Stomach smooth muscle (tissue), 2 donors: ENCODE measurements at regions not wholly inside any gene's neighbourhood (a gene's known extent, or its start where the extent isn't known, plus 50 kb on each side); places are given as distances from the start of the nearest gene placed in this dataset.
"Not testable (repeated sequence)": the region's sequence is repeated elsewhere in the genome, so short reads cannot be mapped to it uniquely, and the experiment has no call there.

ENCODE experiments used
- H3K27ac ChIP-seq: one replicate; pipeline ENCODE4 v1.7.0; 2013; ENCODE audit warnings: mild to moderate bottlenecking, low read length, inconsistent platforms
- H3K27me3 ChIP-seq, 2 donors: one replicate each; pipeline ENCODE4 v1.7.0; 2013; ENCODE audit warnings: low read length in 2 of 2; ENCODE audit not compliant: insufficient read depth in 2 of 2, control insufficient read depth in 1 of 2
- H3K36me3 ChIP-seq, 2 donors: one replicate each; pipeline ENCODE4 v1.7.0; 2013; ENCODE audit warnings: low read length in 2 of 2; ENCODE audit not compliant: control insufficient read depth in 2 of 2, insufficient read depth in 2 of 2
- H3K4me1 ChIP-seq: one replicate; pipeline ENCODE4 v1.7.0; 2013; ENCODE audit warnings: low read length; ENCODE audit not compliant: control insufficient read depth, insufficient read depth
- H3K4me3 ChIP-seq, 2 donors: one replicate each; pipeline ENCODE4 v1.7.0; 2013; ENCODE audit warnings: low read length in 2 of 2
- H3K9ac ChIP-seq, 2 donors: one replicate each; pipeline ENCODE4 v1.7.0; 2013; ENCODE audit warnings: low read length in 2 of 2, mild to moderate bottlenecking in 1 of 2
- H3K9me3 ChIP-seq, 2 donors: one replicate each; pipeline ENCODE4 v1.7.0; 2013; ENCODE audit warnings: low read length in 2 of 2; ENCODE audit not compliant: control insufficient read depth in 2 of 2
- donor health status: healthy.
- donor health status: Pancreatic carcinoma.

- H3K9me3 ChIP-seq: no peaks in the 10 kb centered on the region
- H3K9ac ChIP-seq: no peak overlapping the region
- no peaks in the 10 kb centered on the region for H3K36me3 ChIP-seq
These were observed 107.6 kb upstream of the RGPD4 start for GRCh38 chr2:107719141-107719540.

GRCh38 chr2:107719836-107720235 is 106.9 kb upstream of the RGPD4 start:
- Histone ChIP-seq H3K4me1 (no peaks in the 10 kb centered on the region), H3K27ac (no peak overlapping the region), H3K9me3 (no peaks in the 10 kb centered on the region), H3K9ac (no peak overlapping the region), H3K36me3 (no peaks in the 10 kb centered on the region), H3K4me3 (no peak overlapping the region), H3K27me3 (no peaks in the 10 kb centered on the region)

More at GRCh38 chr2:107719141-107719540, 107.6 kb upstream of the RGPD4 start:
- no peaks in the 10 kb centered on the region for H3K4me1 ChIP-seq
- no peaks in the 10 kb centered on the region for H3K27me3 ChIP-seq
- H3K4me3 ChIP-seq: no peak overlapping the region
- H3K27ac ChIP-seq: no peak overlapping the region

GRCh38 chr2:107721178-107721577 is 105.5 kb upstream of the RGPD4 start:
- no peak overlapping the region for H3K9ac ChIP-seq
- H3K9me3 ChIP-seq: no peaks in the 10 kb centered on the region
- H3K27ac ChIP-seq: no peak overlapping the region
- H3K27me3 ChIP-seq: no peaks in the 10 kb centered on the region
- H3K36me3 ChIP-seq: no peaks in the 10 kb centered on the region
- H3K4me1 ChIP-seq: no peaks in the 10 kb centered on the region
- no peak overlapping the region for H3K4me3 ChIP-seq

GRCh38 chr2:107721586-107721985 is 105.1 kb upstream of the RGPD4 start:
- no peak overlapping the region for H3K4me3 ChIP-seq

GRCh38 chr2:107725824-107726223 is 100.9 kb upstream of the RGPD4 start:
- not testable (repeated sequence) for H3K9me3 ChIP-seq, H3K9ac ChIP-seq, H3K36me3 ChIP-seq, H3K4me1 ChIP-seq, H3K27ac ChIP-seq, H3K27me3 ChIP-seq, H3K4me3 ChIP-seq

More at GRCh38 chr2:107721586-107721985, 105.1 kb upstream of the RGPD4 start:
- Histone ChIP-seq H3K27me3 (no peaks in the 10 kb centered on the region), H3K9ac (no peak overlapping the region), H3K27ac (no peak overlapping the region), H3K4me1 (no peaks in the 10 kb centered on the region), H3K9me3 (no peaks in the 10 kb centered on the region), H3K36me3 (no peaks in the 10 kb centered on the region)

DNA sequence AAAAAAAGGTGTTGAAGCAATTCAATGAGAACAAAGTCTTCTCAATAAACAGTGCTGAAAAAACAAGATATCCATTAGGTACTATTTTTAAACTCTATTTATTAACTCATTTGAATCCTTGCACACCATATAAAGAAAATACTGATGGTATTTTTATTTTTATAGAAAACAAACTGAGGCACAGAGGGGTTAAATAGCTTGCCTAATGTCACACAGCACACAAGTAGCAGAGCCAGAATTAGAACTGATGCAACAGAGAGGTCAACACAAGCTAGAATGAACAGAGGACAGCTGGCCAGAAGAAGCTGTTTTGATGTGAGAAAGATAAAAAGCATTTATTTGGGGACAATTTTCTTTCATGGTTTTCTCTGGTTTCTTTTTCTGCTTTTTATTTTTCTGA is 99.4 kb upstream of the RGPD4 start:
- H3K36me3 ChIP-seq: no peaks in the 10 kb centered on the region
- no peaks in the 10 kb centered on the region for H3K9me3 ChIP-seq
- H3K4me1 ChIP-seq: no peaks in the 10 kb centered on the region
- no peak overlapping the region for H3K4me3 ChIP-seq
- no peaks in the 10 kb centered on the region for H3K27me3 ChIP-seq
- no peak overlapping the region for H3K27ac ChIP-seq
- H3K9ac ChIP-seq: no peak overlapping the region

- no peaks in the 10 kb centered on the region for H3K9me3 ChIP-seq
- H3K27ac ChIP-seq: no peak overlapping the region
- H3K4me1 ChIP-seq: no peaks in the 10 kb centered on the region
- H3K27me3 ChIP-seq: no peaks in the 10 kb centered on the region
- no peak overlapping the region for H3K9ac ChIP-seq
- H3K36me3 ChIP-seq: no peaks in the 10 kb centered on the region
- no peak overlapping the region for H3K4me3 ChIP-seq
These were observed 98.1 kb upstream of the RGPD4 start for GRCh38 chr2:107728586-107728985.

DNA sequence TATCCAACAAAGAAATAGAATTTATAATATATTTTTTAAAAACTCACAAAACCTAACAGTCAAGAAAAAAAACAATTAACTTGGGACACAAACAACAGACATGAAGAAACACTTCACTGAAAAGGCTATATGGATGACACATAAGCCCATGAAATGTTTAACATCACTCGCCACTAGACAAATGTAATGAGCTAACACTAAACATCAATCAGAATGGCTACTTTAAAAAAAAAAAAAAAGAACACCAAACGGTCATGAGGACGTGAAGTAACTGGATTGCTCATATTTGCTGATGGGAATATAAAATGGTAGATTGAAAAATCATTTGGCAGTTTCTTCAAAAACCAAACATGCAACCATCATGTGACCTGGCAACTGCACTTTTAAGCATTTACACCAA is 97.3 kb upstream of the RGPD4 start:
- Histone ChIP-seq H3K27ac (no peak overlapping the region), H3K9me3 (no peaks in the 10 kb centered on the region), H3K4me1 (no peaks in the 10 kb centered on the region), H3K9ac (no peak overlapping the region), H3K27me3 (no peaks in the 10 kb centered on the region), H3K4me3 (no peak overlapping the region), H3K36me3 (no peaks in the 10 kb centered on the region)

GRCh38 chr2:107730898-107731297 is 95.8 kb upstream of the RGPD4 start:
- Histone ChIP-seq H3K36me3 (no peaks in the 10 kb centered on the region), H3K9ac (no peak overlapping the region), H3K4me1 (no peaks in the 10 kb centered on the region), H3K27ac (no peak overlapping the region), H3K4me3 (no peak overlapping the region), H3K9me3 (no peaks in the 10 kb centered on the region), H3K27me3 (no peaks in the 10 kb centered on the region)

DNA sequence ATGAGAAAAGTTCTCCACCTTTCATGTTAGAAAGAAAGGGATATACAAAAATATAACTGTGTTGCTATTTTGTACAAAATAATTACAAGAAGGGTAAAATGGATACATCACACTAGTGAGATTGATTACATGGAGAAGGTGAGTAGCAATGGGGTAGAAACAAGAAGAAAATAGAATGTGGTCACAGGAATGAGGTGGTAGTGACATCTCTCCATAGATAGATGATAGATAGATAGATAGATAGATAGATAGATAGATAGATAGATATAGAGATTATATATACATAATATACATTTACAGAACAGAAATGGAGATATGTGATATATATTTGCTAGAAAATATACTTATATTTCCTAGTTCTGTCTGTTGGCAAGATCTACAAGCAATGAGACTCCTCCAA is 95.3 kb upstream of the RGPD4 start:
- H3K4me1 ChIP-seq: no peaks in the 10 kb centered on the region
- H3K9ac ChIP-seq: no peak overlapping the region

DNA sequence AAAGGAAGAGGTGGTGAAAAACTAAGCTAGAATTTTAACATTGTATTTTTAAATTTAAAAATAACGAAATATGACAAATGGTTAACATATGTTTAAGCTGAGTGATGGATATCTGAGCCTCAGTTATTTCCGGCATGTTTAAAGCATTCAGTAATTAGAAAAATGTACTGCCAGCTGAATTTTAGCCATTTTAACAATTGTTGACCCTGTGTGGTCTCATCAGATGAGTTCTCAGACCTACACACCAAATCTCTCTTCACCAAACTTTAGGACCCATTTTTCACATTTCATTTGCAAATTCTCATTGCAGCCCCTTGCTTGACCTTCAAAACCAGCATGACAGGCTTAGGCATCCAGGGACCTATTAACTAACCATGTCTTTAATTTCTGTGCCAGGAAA is 91.5 kb upstream of the RGPD4 start:
- no peak overlapping the region for H3K9ac ChIP-seq
- no peaks in the 10 kb centered on the region for H3K36me3 ChIP-seq
- H3K27ac ChIP-seq: no peak overlapping the region
- H3K9me3 ChIP-seq: no peaks in the 10 kb centered on the region
- H3K4me3 ChIP-seq: no peak overlapping the region
- H3K4me1 ChIP-seq: no peaks in the 10 kb centered on the region
- H3K27me3 ChIP-seq: no peaks in the 10 kb centered on the region

More for the DNA sequence above, 95.3 kb upstream of the RGPD4 start:
- no peak overlapping the region for H3K27ac ChIP-seq
- H3K36me3 ChIP-seq: no peaks in the 10 kb centered on the region
- no peaks in the 10 kb centered on the region for H3K9me3 ChIP-seq
- H3K27me3 ChIP-seq: no peaks in the 10 kb centered on the region
- H3K4me3 ChIP-seq: no peak overlapping the region
